ENCODE measurements at regions not wholly inside any gene's neighbourhood (a gene's known extent, or its start where the extent isn't known, plus 50 kb on each side); places are given as distances from the start of the nearest gene placed in this dataset.

GRCh38 chr7:68678196-68678595 lies 920.1 kb upstream of the AUTS2 start:
- no peak overlapping the region for H3K27ac Mint-ChIP-seq
- Histone ChIP-seq H3K9me3 (ENCODE audit: control insufficient read depth in 1 of 2, low read length in 2 of 2) (no peaks in the 10 kb centered on the region), H3K27ac (ENCODE audit: low read depth, low read length) (no peak overlapping the region), H3K4me3 (ENCODE audit: low read length in 2 of 2) (no peak overlapping the region), H3K36me3 (ENCODE audit: insufficient read depth, low read length) (no peaks in the 10 kb centered on the region), H3K27me3 (ENCODE audit: insufficient read depth, low read length) (no peaks in the 10 kb centered on the region), H3K4me1 (ENCODE audit: insufficient read depth, low read length) (no peaks in the 10 kb centered on the region)
- no peaks in the 10 kb centered on the region for H3K27me3 Mint-ChIP-seq
- intact Hi-C loops (cut with micrococcal nuclease), result no loop called here
- peaks cover 0 to 38% (median 16%) of the 10 kb centered on the region in 8 donors for H3K9me3 Mint-ChIP-seq
- H3K36me3 Mint-ChIP-seq, result no peaks in the 10 kb centered on the region
- H3K4me3 Mint-ChIP-seq, result no peak overlapping the region
- POLR2A ChIA-PET (ENCODE audit: partially characterized antibody), result no interaction called here
- no peaks in the 10 kb centered on the region for H3K4me1 Mint-ChIP-seq
- CTCF ChIA-PET (ENCODE audit: partially characterized antibody), result no interaction called here
- no peak for DNase-seq

GRCh38 chr7:68679459-68680234 lies 918.6 kb upstream of the AUTS2 start:
- Histone ChIP-seq H3K27me3 (ENCODE audit: insufficient read depth, low read length) (no peaks in the 10 kb centered on the region), H3K4me1 (ENCODE audit: insufficient read depth, low read length) (no peaks in the 10 kb centered on the region), H3K9me3 (ENCODE audit: control insufficient read depth in 1 of 2, low read length in 2 of 2) (no peaks in the 10 kb centered on the region), H3K27ac (ENCODE audit: low read depth, low read length) (no peak overlapping the region), H3K36me3 (ENCODE audit: insufficient read depth, low read length) (no peaks in the 10 kb centered on the region), H3K4me3 (ENCODE audit: low read length in 2 of 2) (no peak overlapping the region)
- H3K36me3 Mint-ChIP-seq, result no peaks in the 10 kb centered on the region
- H3K9me3 Mint-ChIP-seq, result peaks cover 0 to 38% (median 13%) of the 10 kb centered on the region in 8 donors
- no peak overlapping the region for H3K4me3 Mint-ChIP-seq
- intact Hi-C loops (cut with micrococcal nuclease), result no loop called here
- H3K27ac Mint-ChIP-seq, result no peak overlapping the region
- no peaks in the 10 kb centered on the region for H3K4me1 Mint-ChIP-seq
- no peak for DNase-seq
- ChIA-PET POLR2A (ENCODE audit: partially characterized antibody) (no interaction called here), CTCF (ENCODE audit: partially characterized antibody) (no interaction called here)
- no peaks in the 10 kb centered on the region for H3K27me3 Mint-ChIP-seq

- H3K9me3 Mint-ChIP-seq, result peaks cover 4 to 40% (median 15%) of the 10 kb centered on the region in 8 donors
- Histone ChIP-seq H3K27ac (ENCODE audit: low read depth, low read length) (no peak overlapping the region), H3K9me3 (ENCODE audit: control insufficient read depth in 1 of 2, low read length in 2 of 2) (no peaks in the 10 kb centered on the region), H3K27me3 (ENCODE audit: insufficient read depth, low read length) (no peaks in the 10 kb centered on the region), H3K4me3 (ENCODE audit: low read length in 2 of 2) (no peak overlapping the region), H3K4me1 (ENCODE audit: insufficient read depth, low read length) (no peaks in the 10 kb centered on the region), H3K36me3 (ENCODE audit: insufficient read depth, low read length) (no peaks in the 10 kb centered on the region)
- H3K4me1 Mint-ChIP-seq, result no peaks in the 10 kb centered on the region
- intact Hi-C loops (cut with micrococcal nuclease), result no loop called here
- no peak overlapping the region for H3K27ac Mint-ChIP-seq
- ChIA-PET POLR2A (ENCODE audit: partially characterized antibody) (no interaction called here), CTCF (ENCODE audit: partially characterized antibody) (no interaction called here)
- no peaks in the 10 kb centered on the region for H3K27me3 Mint-ChIP-seq
- H3K36me3 Mint-ChIP-seq, result no peaks in the 10 kb centered on the region
- H3K4me3 Mint-ChIP-seq, result no peak overlapping the region
- no peak for DNase-seq
Measured at GRCh38 chr7:68680235-68680872, 917.9 kb upstream of the AUTS2 start.

GRCh38 chr7:68682910-68683309 lies 915.4 kb upstream of the AUTS2 start:
- Mint-ChIP-seq H3K4me3 (no peak overlapping the region), H3K36me3 (no peaks in the 10 kb centered on the region), H3K4me1 (no peaks in the 10 kb centered on the region), H3K9me3 (peaks cover 4 to 35% (median 10%) of the 10 kb centered on the region in 8 donors), H3K27ac (no peak overlapping the region), H3K27me3 (no peaks in the 10 kb centered on the region)
- ChIA-PET CTCF (ENCODE audit: partially characterized antibody) (no interaction called here), POLR2A (ENCODE audit: partially characterized antibody) (no interaction called here)
- no peak overlapping the region for H3K27ac ChIP-seq (ENCODE audit: low read depth, low read length)
- no peaks in the 10 kb centered on the region for H3K27me3 ChIP-seq (ENCODE audit: insufficient read depth, low read length)
- H3K4me1 ChIP-seq (ENCODE audit: insufficient read depth, low read length), result no peaks in the 10 kb centered on the region
- H3K9me3 ChIP-seq (ENCODE audit: control insufficient read depth in 1 of 2, low read length in 2 of 2), result no peaks in the 10 kb centered on the region
- H3K36me3 ChIP-seq (ENCODE audit: insufficient read depth, low read length), result no peaks in the 10 kb centered on the region
- DNase-seq, result no peak
- no peak overlapping the region for H3K4me3 ChIP-seq (ENCODE audit: low read length in 2 of 2)
- intact Hi-C loops (cut with micrococcal nuclease), result no loop called here

GRCh38 chr7:68684246-68684839 lies 913.9 kb upstream of the AUTS2 start:
- Histone ChIP-seq H3K4me3 (ENCODE audit: low read length in 2 of 2) (no peak overlapping the region), H3K4me1 (ENCODE audit: insufficient read depth, low read length) (no peaks in the 10 kb centered on the region), H3K9me3 (ENCODE audit: control insufficient read depth in 1 of 2, low read length in 2 of 2) (no peaks in the 10 kb centered on the region), H3K27me3 (ENCODE audit: insufficient read depth, low read length) (no peaks in the 10 kb centered on the region), H3K36me3 (ENCODE audit: insufficient read depth, low read length) (no peaks in the 10 kb centered on the region), H3K27ac (ENCODE audit: low read depth, low read length) (no peak overlapping the region)
- CTCF ChIA-PET (ENCODE audit: partially characterized antibody), result interaction anchor here (0.7 kb wide), 1 partner anchor 681 kb away, joined by 3 read pairs; no protein-coding TSS in a partner anchor
- H3K27ac Mint-ChIP-seq, result no peak overlapping the region
- DNase-seq, result no peak
- peak overlapping the region in 1 of 8 donors; percentile 31 for H3K4me3 Mint-ChIP-seq
- POLR2A ChIA-PET (ENCODE audit: partially characterized antibody), result no interaction called here
- H3K27me3 Mint-ChIP-seq, result no peaks in the 10 kb centered on the region
- H3K9me3 Mint-ChIP-seq, result peaks cover 4 to 28% (median 9%) of the 10 kb centered on the region in 8 donors
- intact Hi-C loops (cut with micrococcal nuclease), result no loop called here
- H3K36me3 Mint-ChIP-seq, result no peaks in the 10 kb centered on the region
- no peaks in the 10 kb centered on the region for H3K4me1 Mint-ChIP-seq

GRCh38 chr7:68684996-68685395 lies 913.3 kb upstream of the AUTS2 start:
- H3K9me3 Mint-ChIP-seq, result peaks cover 4 to 24% (median 11%) of the 10 kb centered on the region in 8 donors
- H3K4me1 Mint-ChIP-seq, result no peaks in the 10 kb centered on the region
- H3K4me3 Mint-ChIP-seq, result no peak overlapping the region
- Histone ChIP-seq H3K27me3 (ENCODE audit: insufficient read depth, low read length) (no peaks in the 10 kb centered on the region), H3K36me3 (ENCODE audit: insufficient read depth, low read length) (no peaks in the 10 kb centered on the region), H3K4me1 (ENCODE audit: insufficient read depth, low read length) (no peaks in the 10 kb centered on the region), H3K4me3 (ENCODE audit: low read length in 2 of 2) (no peak overlapping the region), H3K27ac (ENCODE audit: low read depth, low read length) (no peak overlapping the region), H3K9me3 (ENCODE audit: control insufficient read depth in 1 of 2, low read length in 2 of 2) (no peaks in the 10 kb centered on the region)
- intact Hi-C loops (cut with micrococcal nuclease), result no loop called here
- POLR2A ChIA-PET (ENCODE audit: partially characterized antibody), result no interaction called here
- no peaks in the 10 kb centered on the region for H3K27me3 Mint-ChIP-seq
- CTCF ChIA-PET (ENCODE audit: partially characterized antibody), result interaction anchor here (0.7 kb wide), 1 partner anchor 680 kb away, joined by 3 read pairs; no protein-coding TSS in a partner anchor
- DNase-seq, result no peak
- H3K36me3 Mint-ChIP-seq, result no peaks in the 10 kb centered on the region
- no peak overlapping the region for H3K27ac Mint-ChIP-seq

- H3K4me3 ChIP-seq (ENCODE audit: low read length in 2 of 2), result no peak overlapping the region
- no peaks in the 10 kb centered on the region for H3K27me3 ChIP-seq (ENCODE audit: insufficient read depth, low read length)
- H3K36me3 ChIP-seq (ENCODE audit: insufficient read depth, low read length), result no peaks in the 10 kb centered on the region
- ChIA-PET POLR2A (ENCODE audit: partially characterized antibody) (no interaction called here), CTCF (ENCODE audit: partially characterized antibody) (no interaction called here)
- intact Hi-C loops (cut with micrococcal nuclease), result no loop called here
- DNase-seq, result no peak
- no peak overlapping the region for H3K27ac ChIP-seq (ENCODE audit: low read depth, low read length)
- H3K9me3 Mint-ChIP-seq, result peaks cover 0 to 31% (median 8%) of the 10 kb centered on the region in 8 donors
- no peaks in the 10 kb centered on the region for H3K9me3 ChIP-seq (ENCODE audit: control insufficient read depth in 1 of 2, low read length in 2 of 2)
- no peaks in the 10 kb centered on the region for H3K36me3 Mint-ChIP-seq
- H3K4me1 Mint-ChIP-seq, result no peaks in the 10 kb centered on the region
- no peak overlapping the region for H3K4me3 Mint-ChIP-seq
- peak overlapping the region in 1 of 7 donors; percentile 35 for H3K27ac Mint-ChIP-seq
- H3K27me3 Mint-ChIP-seq, result no peaks in the 10 kb centered on the region
- H3K4me1 ChIP-seq (ENCODE audit: insufficient read depth, low read length), result no peaks in the 10 kb centered on the region
Measured at GRCh38 chr7:68688416-68689086, 909.7 kb upstream of the AUTS2 start.
